Spinal cord (tissue), 9 donors: ENCODE measurements at regions not wholly inside any gene's neighbourhood (a gene's known extent, or its start where the extent isn't known, plus 50 kb on each side); places are given as distances from the start of the nearest gene placed in this dataset.
"Not testable (repeated sequence)": the region's sequence is repeated elsewhere in the genome, so short reads cannot be mapped to it uniquely, and the experiment has no call there.

Experiments used
- DNase-seq, 6 donors: peaks; one replicate each; pipeline versions ENCODE4 v3.0.0 to v3.0.0-alpha.2; 2013 to 2015; ENCODE audit warnings: low spot score in 6 of 6, low read depth in 4 of 6
- H3K27ac ChIP-seq: one replicate; pipeline ENCODE4 v1.5.1; 2013; ENCODE audit warnings: low read depth, low read length, control low read depth
- H3K27me3 ChIP-seq: one replicate; pipeline ENCODE4 v1.6.1; 2013; ENCODE audit warnings: low read length; ENCODE audit not compliant: control insufficient read depth, insufficient read depth
- H3K36me3 ChIP-seq: one replicate; pipeline ENCODE4 v1.6.1; 2013; ENCODE audit warnings: low read length; ENCODE audit not compliant: control insufficient read depth, insufficient read depth
- H3K4me1 ChIP-seq: one replicate; pipeline ENCODE4 v1.6.1; 2013; ENCODE audit warnings: low read length; ENCODE audit not compliant: control insufficient read depth, insufficient read depth
- H3K4me3 ChIP-seq: one replicate; pipeline ENCODE4 v1.5.1; 2013; ENCODE audit warnings: low read depth, low read length, control low read depth
- H3K9me3 ChIP-seq: one replicate; pipeline ENCODE4 v1.6.1; 2013; ENCODE audit warnings: low read length; ENCODE audit not compliant: control insufficient read depth, insufficient read depth
- WGBS: methylation state at CpG from one replicate; pipeline ENCODE4 v1.1.5; 2013; ENCODE audit warnings: missing lambda C conversion rate; ENCODE audit not compliant: insufficient coverage; 5-methylcytosine and 5-hydroxymethylcytosine counted together
- donor health status: healthy.

- Histone ChIP-seq H3K27me3 (no peaks in the 10 kb centered on the region), H3K9me3 (no peaks in the 10 kb centered on the region), H3K36me3 (no peaks in the 10 kb centered on the region), H3K27ac (no peak overlapping the region), H3K4me3 (no peak overlapping the region), H3K4me1 (peaks cover 8% of the 10 kb centered on the region)
- WGBS, result 33% methylated on average over 1 of the region's 7 CpGs
- peak in 2 of 6 donors; percentile 52 to 53 for DNase-seq
These were observed 56.0 kb upstream of the LRPPRC start for GRCh38 chr2:44051593-44052347.

- H3K27me3 ChIP-seq, result no peaks in the 10 kb centered on the region
- DNase-seq, result no peak
- H3K9me3 ChIP-seq, result no peaks in the 10 kb centered on the region
- no peaks in the 10 kb centered on the region for H3K36me3 ChIP-seq
- WGBS, result 92% methylated on average over 6 of the region's 8 CpGs
- H3K4me1 ChIP-seq, result peaks cover 8% of the 10 kb centered on the region
- no peak overlapping the region for H3K4me3 ChIP-seq
- no peak overlapping the region for H3K27ac ChIP-seq
These were observed 56.8 kb upstream of the LRPPRC start for GRCh38 chr2:44052584-44052983.

GRCh38 chr2:44053052-44053451, 57.3 kb upstream of the LRPPRC start:
- DNase-seq, result no peak
- Histone ChIP-seq H3K9me3 (no peaks in the 10 kb centered on the region), H3K36me3 (no peaks in the 10 kb centered on the region), H3K27ac (no peak overlapping the region), H3K4me3 (no peak overlapping the region), H3K27me3 (no peaks in the 10 kb centered on the region), H3K4me1 (peaks cover 8% of the 10 kb centered on the region)
- 80% methylated on average over 2 of the region's 2 CpGs for WGBS

- Histone ChIP-seq H3K4me3 (no peak overlapping the region), H3K9me3 (no peaks in the 10 kb centered on the region), H3K27me3 (no peaks in the 10 kb centered on the region), H3K4me1 (peaks cover 8% of the 10 kb centered on the region), H3K27ac (no peak overlapping the region), H3K36me3 (no peaks in the 10 kb centered on the region)
- WGBS, result no CpG with 5 or more reads among the region's 4 CpGs
- peak in 1 of 6 donors; percentile 8 for DNase-seq
These were observed 57.7 kb upstream of the LRPPRC start for GRCh38 chr2:44053456-44053855.

GRCh38 chr2:44055229-44055628, 59.4 kb upstream of the LRPPRC start:
- no peak overlapping the region for H3K27ac ChIP-seq
- H3K9me3 ChIP-seq, result no peaks in the 10 kb centered on the region
- H3K27me3 ChIP-seq, result no peaks in the 10 kb centered on the region
- peaks cover 8% of the 10 kb centered on the region for H3K4me1 ChIP-seq
- no peak for DNase-seq
- H3K4me3 ChIP-seq, result no peak overlapping the region
- WGBS, result no CpG with 5 or more reads among the region's 2 CpGs
- H3K36me3 ChIP-seq, result no peaks in the 10 kb centered on the region

- H3K36me3 ChIP-seq, result no peaks in the 10 kb centered on the region
- 94% methylated on average over 5 of the region's 7 CpGs for WGBS
- H3K27me3 ChIP-seq, result no peaks in the 10 kb centered on the region
- H3K9me3 ChIP-seq, result no peaks in the 10 kb centered on the region
- no peak overlapping the region for H3K4me3 ChIP-seq
- H3K4me1 ChIP-seq, result peaks cover 8% of the 10 kb centered on the region
- DNase-seq, result no peak
- no peak overlapping the region for H3K27ac ChIP-seq
These were observed 59.9 kb upstream of the LRPPRC start for GRCh38 chr2:44055664-44056063.

GRCh38 chr2:44056947-44057346, 61.2 kb upstream of the LRPPRC start:
- H3K27ac ChIP-seq, result no peak overlapping the region
- no peaks in the 10 kb centered on the region for H3K36me3 ChIP-seq
- peaks cover 2% of the 10 kb centered on the region for H3K4me1 ChIP-seq
- no peak for DNase-seq
- 93% methylated on average over 2 of the region's 2 CpGs for WGBS
- no peaks in the 10 kb centered on the region for H3K9me3 ChIP-seq
- H3K4me3 ChIP-seq, result no peak overlapping the region
- no peaks in the 10 kb centered on the region for H3K27me3 ChIP-seq

GRCh38 chr2:44060286-44060685, 64.5 kb upstream of the LRPPRC start:
- 67% methylated on average over 1 of the region's 1 CpG for WGBS
- H3K27ac ChIP-seq, DNase-seq, H3K4me3 ChIP-seq, H3K36me3 ChIP-seq, H3K9me3 ChIP-seq, H3K27me3 ChIP-seq, H3K4me1 ChIP-seq: not testable (repeated sequence)

- H3K27ac ChIP-seq, result no peak overlapping the region
- H3K4me1 ChIP-seq, result no peaks in the 10 kb centered on the region
- H3K9me3 ChIP-seq, result no peaks in the 10 kb centered on the region
- no CpG with 5 or more reads among the region's 1 CpG for WGBS
- no peak overlapping the region for H3K4me3 ChIP-seq
- no peaks in the 10 kb centered on the region for H3K27me3 ChIP-seq
- no peaks in the 10 kb centered on the region for H3K36me3 ChIP-seq
- DNase-seq, result no peak
These were observed 65.2 kb upstream of the LRPPRC start for GRCh38 chr2:44060990-44061389.

- Histone ChIP-seq H3K27me3 (no peaks in the 10 kb centered on the region), H3K4me1 (no peaks in the 10 kb centered on the region), H3K36me3 (no peaks in the 10 kb centered on the region), H3K4me3 (no peak overlapping the region), H3K27ac (no peak overlapping the region), H3K9me3 (no peaks in the 10 kb centered on the region)
- DNase-seq, result no peak
- 96% methylated on average over 15 of the region's 15 CpGs for WGBS
These were observed 65.7 kb upstream of the LRPPRC start for GRCh38 chr2:44061469-44061868.
